ENCODE measurements at regions not wholly inside any gene's neighbourhood (a gene's known extent, or its start where the extent isn't known, plus 50 kb on each side); places are given as distances from the start of the nearest gene placed in this dataset.

GRCh38 chr4:144202081-144202480 is 61.6 kb upstream of the GYPA start:
- no peak for DNase-seq

GRCh38 chr4:144203155-144203554 is 62.6 kb upstream of the GYPA start:
- DNase-seq: no peak

- DNase-seq: no peak
These were observed 63.9 kb upstream of the GYPA start for GRCh38 chr4:144204431-144204830.

DNA sequence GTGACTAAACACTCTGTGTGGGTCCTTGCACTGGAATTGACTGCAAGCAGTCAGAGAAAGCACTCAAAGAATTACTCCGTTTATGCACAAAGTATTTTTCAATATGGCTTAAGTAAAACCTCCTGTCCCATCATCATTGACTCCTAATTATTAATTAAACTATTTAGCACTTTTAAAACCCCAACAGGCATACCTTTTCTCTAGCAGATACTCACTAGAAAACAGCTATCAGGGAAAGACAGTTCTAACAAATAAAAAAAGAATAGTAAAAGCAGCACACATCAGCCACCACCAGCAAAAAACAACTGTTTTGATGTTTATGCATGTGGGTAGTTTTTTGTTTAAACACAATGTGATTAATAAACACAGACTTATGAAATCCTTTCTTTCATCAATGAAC is 66.2 kb upstream of the GYPA start:
- DNase-seq: no peak

DNA sequence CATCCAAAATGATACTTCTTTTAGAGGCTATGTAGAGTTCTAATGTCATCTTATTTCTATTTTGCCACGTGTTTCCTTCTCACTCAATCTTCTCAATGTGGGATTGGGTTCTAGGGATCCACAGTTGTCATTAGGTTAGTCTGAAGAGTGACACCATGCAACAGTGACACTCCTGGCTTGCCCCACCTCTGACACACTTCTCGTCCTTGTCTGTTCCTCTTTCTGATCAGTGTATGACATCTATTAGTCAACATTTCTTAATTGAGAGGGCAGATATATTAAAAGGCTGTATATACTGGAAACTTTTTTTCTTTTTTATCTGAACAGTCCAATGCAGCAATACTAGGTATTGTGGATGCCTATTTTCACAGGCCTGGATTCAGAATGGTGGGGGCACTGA is 67.6 kb upstream of the GYPA start:
- DNase-seq: peak in 1 of 3 donors; percentile 5

GRCh38 chr4:144209491-144209890 is 69.0 kb upstream of the GYPA start:
- DNase-seq: no peak

GRCh38 chr4:144213371-144213770 is 72.9 kb upstream of the GYPA start:
- no peak for DNase-seq

- no peak for DNase-seq
These were observed 82.6 kb upstream of the GYPA start for GRCh38 chr4:144223149-144223548.

GRCh38 chr4:144223661-144224060 is 83.1 kb upstream of the GYPA start:
- no peak for DNase-seq

DNA sequence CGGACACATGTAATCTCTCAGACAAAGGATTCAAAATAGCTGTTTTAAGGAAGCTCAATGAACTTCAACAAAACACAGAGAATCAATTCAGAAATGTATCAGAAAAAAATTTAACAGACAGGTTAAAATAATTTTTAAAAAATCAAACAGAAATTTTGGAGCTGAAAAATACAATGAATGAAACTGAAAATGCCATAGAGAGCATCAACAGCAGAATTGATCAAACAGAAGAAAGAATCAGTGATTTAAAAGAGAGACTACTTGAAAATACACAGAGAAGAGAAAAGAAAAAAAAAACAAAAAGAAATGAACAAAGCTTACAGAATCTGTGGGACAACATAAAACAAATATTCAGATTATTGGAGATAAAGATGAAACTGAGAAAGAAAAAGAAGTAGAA is 118.8 kb upstream of the GYPA start:
- no peak for DNase-seq

DNA sequence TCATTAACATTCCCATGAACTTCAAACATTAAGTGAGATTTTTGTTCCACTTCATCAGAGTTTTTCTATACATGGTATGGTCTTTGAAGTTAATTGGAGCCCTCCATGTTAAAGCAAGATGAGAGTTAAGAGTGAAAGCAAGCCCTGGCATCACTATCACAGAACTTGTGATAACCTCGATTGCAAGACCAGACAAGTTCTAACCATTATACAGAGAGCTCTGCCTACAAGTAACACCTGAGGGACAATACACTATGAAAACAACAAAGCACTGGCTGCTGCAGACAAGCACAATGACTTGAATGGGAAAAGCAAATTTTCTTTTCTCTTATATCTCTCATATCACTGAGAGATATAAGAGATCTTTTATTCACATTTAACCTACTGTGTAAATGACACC is 126.6 kb upstream of the GYPA start:
- DNase-seq: no peak

DNA sequence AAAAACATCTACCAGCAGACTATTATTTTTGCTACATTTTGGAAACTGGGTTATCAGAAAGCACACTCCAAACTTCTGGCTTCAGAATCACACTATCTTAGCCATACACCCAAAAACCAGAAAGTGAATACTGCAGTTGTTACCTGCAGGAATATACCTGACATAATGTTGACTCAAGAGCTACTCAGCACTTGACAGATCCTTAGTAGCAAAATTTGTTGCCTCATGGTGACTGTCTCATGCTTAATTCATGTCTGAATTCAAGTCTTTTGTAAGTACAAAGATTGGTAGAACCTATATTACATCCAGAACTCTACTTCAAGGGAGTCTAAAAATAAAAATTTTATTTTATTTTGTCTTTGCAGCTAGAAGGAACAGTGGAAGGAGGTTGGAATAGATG is 140.2 kb upstream of the GYPA start:
- no peak for DNase-seq

DNA sequence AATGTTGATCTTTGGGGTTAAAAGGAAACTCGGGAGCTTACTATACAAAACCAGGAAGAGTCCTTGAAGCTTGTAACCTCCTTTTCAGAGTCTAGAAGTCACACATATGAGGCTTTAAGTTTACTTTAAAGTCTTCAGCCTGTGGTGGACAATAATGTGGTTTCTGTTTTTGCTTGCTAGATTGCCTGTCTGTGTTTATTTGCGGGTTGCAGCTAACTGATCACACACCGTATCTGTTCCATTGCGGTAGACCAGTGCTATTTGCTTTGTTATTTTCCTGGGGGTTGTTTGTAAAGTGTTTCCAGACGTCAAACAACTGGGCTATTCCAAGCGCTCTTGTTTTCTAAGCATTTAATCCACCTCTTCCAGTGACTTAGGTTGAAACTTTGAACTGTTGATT is 143.0 kb upstream of the GYPA start:
- no peak for DNase-seq

DNA sequence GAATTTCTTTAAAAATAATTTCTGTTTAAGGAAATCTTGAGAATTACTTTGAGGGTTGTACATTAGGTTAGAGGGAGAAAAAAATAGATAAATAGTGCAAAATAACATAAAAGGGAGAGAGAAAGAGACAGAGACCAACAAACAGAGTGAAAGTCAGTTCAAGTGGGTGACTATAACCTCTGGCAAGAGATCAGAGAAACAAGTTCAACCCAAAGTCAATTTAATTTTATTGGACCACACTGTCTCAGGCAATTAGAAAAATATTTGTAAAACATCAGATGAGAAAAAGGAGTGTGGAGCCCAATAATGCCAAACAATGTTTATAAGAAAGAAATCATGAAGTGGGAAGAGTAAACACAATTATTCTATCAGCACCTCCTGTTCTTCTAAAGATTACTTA is 143.5 kb upstream of the GYPA start:
- no peak for DNase-seq

DNA sequence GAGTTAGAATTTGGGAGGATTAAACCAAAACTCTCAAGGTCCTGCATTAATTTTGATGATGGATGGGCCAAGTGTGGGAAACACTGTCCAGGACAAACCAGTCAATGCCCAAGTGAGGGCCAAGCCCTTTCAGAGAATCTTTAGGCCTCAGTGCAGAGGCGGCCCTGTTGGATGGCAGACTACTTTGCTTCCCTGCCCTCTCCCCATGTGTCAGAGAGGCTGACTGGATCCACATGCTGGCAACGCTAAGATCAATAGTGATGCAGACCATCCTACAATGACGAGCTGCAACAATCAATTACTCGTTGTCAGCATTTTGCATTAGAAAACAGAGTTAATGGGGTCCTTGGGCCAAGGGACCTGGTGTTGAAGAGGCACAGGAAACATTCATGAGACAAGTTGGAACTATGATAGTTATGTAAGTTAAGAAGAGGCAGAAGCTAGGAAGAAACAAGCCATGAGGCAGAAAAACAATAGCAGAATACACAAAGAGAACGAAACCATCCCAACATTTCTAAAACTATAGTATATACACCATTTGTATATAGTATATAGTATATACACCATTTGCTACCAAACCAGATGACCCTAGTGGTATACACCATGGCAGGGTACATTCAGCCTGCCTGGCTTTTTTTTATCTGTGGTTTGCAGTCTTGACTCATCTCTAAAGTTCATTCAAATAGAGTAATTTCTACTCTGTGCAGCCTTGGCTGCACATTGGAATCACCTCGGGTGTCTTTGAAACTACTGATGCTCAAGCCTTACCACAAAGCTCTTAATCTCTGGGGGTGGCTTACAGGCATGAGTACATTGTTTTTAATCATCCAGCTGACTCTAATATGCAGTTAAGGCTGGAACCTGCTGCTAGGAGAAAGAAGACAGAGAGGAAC is 147.7 kb upstream of the GYPA start:
- DNase-seq: no peak

DNA sequence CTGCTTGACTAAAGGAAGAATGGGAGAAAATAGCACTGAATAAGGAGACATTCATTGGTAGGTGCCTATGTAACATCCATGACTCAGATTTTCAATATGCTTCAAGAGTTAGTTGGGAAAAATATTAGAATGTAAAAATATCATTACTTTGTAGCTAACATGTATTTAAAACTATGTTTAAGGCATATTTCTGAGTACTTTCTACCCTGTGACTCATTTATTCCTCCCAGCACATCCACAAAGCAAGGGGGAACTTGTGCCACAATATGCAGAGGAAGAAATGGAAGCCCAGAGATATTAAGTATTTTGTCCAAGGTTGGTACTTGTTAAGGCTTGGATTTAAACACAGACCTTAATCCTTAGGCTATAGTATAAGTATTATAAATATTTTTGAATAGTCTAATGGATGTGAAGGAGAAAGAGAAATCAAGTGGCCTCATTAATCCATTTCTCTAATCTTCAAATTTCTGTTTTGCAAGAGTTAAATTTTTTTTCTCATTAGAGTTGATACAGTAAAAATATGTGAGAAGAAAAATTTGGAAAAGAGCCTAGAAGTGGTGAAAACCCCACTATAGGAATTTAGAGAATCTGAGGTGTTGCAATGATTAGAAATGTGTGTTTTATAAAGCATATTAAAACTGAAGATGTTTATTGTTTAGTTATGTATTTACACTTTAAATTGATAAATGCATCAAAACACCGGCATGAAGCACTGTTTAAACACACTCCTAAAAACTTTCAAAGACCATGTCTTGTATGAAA is 149.3 kb upstream of the GYPA start:
- DNase-seq: no peak

- no peak for DNase-seq
These were observed 150.6 kb upstream of the GYPA start for GRCh38 chr4:144291164-144291563.

- no peak for DNase-seq
These were observed 153.7 kb upstream of the GYPA start for GRCh38 chr4:144294211-144294610.

GRCh38 chr4:144295286-144295995 is 154.9 kb upstream of the GYPA start:
- DNase-seq: no peak

- DNase-seq: no peak
These were observed 156.4 kb upstream of the GYPA start for GRCh38 chr4:144296941-144297340.

- no peak for DNase-seq
These were observed 158.0 kb upstream of the GYPA start for GRCh38 chr4:144298519-144298918.

- no peak for DNase-seq
These were observed 160.1 kb upstream of the GYPA start for GRCh38 chr4:144300616-144301015.

DNA sequence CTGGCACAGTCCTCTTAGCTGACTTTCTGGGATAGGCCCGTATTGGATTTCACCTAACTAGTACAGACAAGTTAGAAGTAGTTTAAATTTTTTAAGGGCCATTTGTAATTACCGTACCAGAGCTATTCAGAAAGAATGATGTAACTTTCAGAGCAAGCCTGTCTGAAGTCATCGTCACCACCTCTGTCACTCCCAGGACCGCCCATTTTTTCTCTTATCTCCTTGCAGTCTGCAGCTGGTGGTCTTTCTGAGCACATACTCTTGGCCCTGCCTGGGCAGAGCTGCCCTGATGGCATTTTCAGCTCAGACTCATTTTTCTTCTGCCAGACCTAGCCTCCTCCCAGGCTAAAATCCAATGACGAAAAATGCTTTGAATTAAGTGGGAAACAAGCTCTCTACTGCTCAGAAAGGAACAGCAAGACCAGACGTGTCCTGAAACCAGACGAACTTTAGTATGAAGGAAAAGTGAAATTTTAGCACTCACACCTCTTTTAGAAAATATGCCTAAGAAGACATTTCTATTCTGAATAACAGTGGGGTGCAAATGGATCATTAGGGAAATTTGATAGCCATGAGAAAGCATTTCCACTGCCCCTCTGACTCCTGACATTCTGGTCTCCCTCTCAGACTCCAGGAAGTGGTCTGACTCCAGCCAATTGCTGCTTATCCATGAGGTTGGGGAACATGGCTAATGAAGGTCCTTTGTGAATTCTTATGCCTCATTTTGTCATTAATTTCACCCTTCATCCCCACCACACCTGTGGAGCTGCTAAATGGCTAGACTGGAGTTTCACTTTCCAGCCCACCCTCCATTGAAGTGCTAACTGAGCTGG is 162.4 kb upstream of the GYPA start:
- no peak for DNase-seq
